GM23248 (cell line): ENCODE measurements at regions not wholly inside any gene's neighbourhood (a gene's known extent, or its start where the extent isn't known, plus 50 kb on each side); places are given as distances from the start of the nearest gene placed in this dataset.

Experiments used
- EZH2 ChIP-seq: fragments of 200-600 bp; sonication (generic); IDR thresholded peaks from 2 replicates; pipeline ENCODE4 v1.6.1; 2018; ENCODE audit warnings: antibody characterized with exemption, mild to moderate bottlenecking; ENCODE audit not compliant: insufficient read depth, poor library complexity, severe bottlenecking
- EZH2phosphoT487 ChIP-seq: fragments of 200-600 bp; sonication (generic); IDR thresholded peaks from 2 replicates; pipeline ENCODE4 v1.6.1; 2018; ENCODE audit warnings: antibody characterized with exemption, moderate library complexity, mild to moderate bottlenecking, low read depth; ENCODE audit not compliant: insufficient read depth

- TF ChIP-seq EZH2 (no peak), EZH2phosphoT487 (no peak)
Observed at GRCh38 chr12:43167691-43168090, 384.3 kb downstream of the ADAMTS20 start.
